Gastrocnemius medialis (tissue), 4 donors: ENCODE measurements at regions not wholly inside any gene's neighbourhood (a gene's known extent, or its start where the extent isn't known, plus 50 kb on each side); places are given as distances from the start of the nearest gene placed in this dataset.

Experiments used
- POLR2A ChIP-seq, 2 donors: fragments of 450-650 bp; IDR thresholded peaks; one replicate each; pipeline ENCODE4 v1.6.1; 2017; ENCODE audit warnings: antibody characterized with exemption in 2 of 2, mild to moderate bottlenecking in 2 of 2, moderate library complexity in 2 of 2
- TF ChIP-seq, protein P1 (sequence below), 5 experiments: fragments of 450-650 bp in 3 of 5; fragments of 200-600 bp in 2 of 5; sonication (generic) in 2 of 5; IDR thresholded peaks in 4 of 5; conservative IDR thresholded peaks in 1 of 5; 1 replicate in 4 of 5; 2 replicates in 1 of 5; pipeline ENCODE4 v1.5.1; 2016 to 2019; ENCODE audit warnings: antibody characterized with exemption in 5 of 5, mild to moderate bottlenecking in 3 of 5, moderate library complexity in 3 of 5

DNA sequence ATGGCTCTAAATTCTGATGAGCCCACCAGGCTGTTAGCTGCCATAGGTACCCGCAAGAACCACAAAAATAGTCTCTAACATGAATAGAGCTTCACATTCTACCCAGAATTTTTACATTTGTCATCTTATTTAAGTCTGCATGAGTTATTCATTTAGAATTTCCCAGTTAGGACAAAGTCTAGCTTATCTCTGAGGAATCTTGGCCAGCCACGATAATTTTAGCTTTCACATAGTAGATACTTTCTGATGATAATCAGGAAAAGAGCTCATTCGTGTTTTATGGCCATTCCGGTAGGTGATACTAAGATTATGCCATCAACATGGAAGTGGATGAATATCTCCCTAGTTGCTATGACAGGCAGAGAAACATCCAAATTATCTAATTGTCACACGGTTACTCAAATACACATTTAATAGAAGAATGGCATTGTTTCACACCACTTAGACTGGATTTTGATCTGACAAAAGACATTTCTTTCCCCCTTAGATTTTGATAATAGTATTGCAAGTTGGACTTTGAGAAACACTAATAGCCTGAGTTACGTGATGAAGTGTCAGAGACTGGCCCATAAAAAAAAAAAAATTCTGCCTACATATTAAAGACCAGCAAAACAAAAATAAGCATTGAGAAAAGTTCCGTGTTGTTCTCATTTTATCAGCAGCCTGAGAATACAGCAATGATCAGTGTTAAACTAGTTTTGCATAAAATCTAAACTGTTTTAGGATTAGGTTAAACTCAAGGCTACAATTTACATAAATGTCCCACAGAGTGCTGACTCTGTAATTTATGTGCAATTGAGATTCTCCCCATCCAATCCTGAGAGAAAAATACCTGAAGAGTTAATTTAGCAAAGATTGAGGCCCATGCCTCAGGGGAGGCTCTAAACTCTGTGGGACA, 397.5 kb upstream of the ARID1B start:
- TF ChIP-seq, protein P1, sequence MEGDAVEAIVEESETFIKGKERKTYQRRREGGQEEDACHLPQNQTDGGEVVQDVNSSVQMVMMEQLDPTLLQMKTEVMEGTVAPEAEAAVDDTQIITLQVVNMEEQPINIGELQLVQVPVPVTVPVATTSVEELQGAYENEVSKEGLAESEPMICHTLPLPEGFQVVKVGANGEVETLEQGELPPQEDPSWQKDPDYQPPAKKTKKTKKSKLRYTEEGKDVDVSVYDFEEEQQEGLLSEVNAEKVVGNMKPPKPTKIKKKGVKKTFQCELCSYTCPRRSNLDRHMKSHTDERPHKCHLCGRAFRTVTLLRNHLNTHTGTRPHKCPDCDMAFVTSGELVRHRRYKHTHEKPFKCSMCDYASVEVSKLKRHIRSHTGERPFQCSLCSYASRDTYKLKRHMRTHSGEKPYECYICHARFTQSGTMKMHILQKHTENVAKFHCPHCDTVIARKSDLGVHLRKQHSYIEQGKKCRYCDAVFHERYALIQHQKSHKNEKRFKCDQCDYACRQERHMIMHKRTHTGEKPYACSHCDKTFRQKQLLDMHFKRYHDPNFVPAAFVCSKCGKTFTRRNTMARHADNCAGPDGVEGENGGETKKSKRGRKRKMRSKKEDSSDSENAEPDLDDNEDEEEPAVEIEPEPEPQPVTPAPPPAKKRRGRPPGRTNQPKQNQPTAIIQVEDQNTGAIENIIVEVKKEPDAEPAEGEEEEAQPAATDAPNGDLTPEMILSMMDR (IDR thresholded peaks at IDR 0.05 in 4 of 5, conservative IDR thresholded peaks at IDR 0.05 in 1 of 5): no peak
- TF ChIP-seq POLR2A (IDR thresholded peaks at IDR 0.05): no peak
